ENCODE measurements at regions not wholly inside any gene's neighbourhood (a gene's known extent, or its start where the extent isn't known, plus 50 kb on each side); places are given as distances from the start of the nearest gene placed in this dataset.
"Not testable (repeated sequence)": the region's sequence is repeated elsewhere in the genome, so short reads cannot be mapped to it uniquely, and the experiment has no call there.

DNA sequence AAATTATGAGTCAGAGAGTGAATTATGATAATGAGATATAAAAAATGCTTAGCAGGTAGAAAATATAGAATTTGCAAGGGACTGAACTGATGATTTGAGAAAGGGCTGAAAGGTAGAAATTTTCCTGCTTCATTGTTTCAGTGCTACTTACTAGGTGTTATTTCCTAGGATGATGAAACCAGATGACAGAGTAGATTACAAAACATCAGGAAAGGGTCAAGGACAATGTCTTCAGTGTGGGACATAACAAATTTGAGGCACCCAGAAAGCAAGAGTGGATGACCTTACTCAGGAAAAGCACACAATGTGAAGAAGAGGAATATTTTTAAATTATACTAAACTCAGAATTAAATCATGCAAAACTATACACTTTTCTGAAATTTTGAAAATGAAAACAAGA lies 102.1 kb downstream of the SHCBP1 start:
- no peaks in the 10 kb centered on the region for H3K4me1 ChIP-seq
- peaks cover 0 to 13% of the 10 kb centered on the region in 2 donors for H3K9me3 ChIP-seq
- H3K36me3 ChIP-seq, result no peaks in the 10 kb centered on the region
- no peak overlapping the region for H3K27ac ChIP-seq
- ATAC-seq (no peak), DNase-seq (no peak)
- intact Hi-C loops (cut with DNase I), result no loop called here
- no peaks in the 10 kb centered on the region for H3K27me3 ChIP-seq
- no peak overlapping the region for H3K4me3 ChIP-seq
- TF ChIP-seq, protein P1, sequence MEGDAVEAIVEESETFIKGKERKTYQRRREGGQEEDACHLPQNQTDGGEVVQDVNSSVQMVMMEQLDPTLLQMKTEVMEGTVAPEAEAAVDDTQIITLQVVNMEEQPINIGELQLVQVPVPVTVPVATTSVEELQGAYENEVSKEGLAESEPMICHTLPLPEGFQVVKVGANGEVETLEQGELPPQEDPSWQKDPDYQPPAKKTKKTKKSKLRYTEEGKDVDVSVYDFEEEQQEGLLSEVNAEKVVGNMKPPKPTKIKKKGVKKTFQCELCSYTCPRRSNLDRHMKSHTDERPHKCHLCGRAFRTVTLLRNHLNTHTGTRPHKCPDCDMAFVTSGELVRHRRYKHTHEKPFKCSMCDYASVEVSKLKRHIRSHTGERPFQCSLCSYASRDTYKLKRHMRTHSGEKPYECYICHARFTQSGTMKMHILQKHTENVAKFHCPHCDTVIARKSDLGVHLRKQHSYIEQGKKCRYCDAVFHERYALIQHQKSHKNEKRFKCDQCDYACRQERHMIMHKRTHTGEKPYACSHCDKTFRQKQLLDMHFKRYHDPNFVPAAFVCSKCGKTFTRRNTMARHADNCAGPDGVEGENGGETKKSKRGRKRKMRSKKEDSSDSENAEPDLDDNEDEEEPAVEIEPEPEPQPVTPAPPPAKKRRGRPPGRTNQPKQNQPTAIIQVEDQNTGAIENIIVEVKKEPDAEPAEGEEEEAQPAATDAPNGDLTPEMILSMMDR (IDR thresholded peaks at IDR 0.05), result no peak

DNA sequence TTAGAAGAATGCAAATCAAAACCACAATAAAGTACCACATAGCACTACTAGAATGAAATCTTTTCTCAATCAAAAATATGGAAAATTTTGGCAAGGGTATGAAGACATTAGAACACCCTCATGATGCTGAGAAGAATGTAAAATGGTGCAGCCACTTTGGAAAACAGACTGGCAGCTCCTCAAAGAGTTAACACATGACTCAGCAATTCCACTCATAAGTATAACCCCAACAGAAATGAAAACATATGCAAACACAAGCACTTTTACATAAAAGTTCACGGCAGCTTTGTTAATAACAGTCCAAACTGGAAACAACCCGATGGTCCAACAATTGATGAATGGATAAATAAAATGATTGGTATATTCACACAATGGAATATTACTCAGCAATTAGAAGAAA lies 124.5 kb downstream of the SHCBP1 start:
- Histone ChIP-seq H3K36me3 (no peaks in the 10 kb centered on the region), H3K4me3 (no peak overlapping the region), H3K4me1 (no peaks in the 10 kb centered on the region), H3K27ac (no peak overlapping the region), H3K27me3 (no peaks in the 10 kb centered on the region), H3K9me3 (no peaks in the 10 kb centered on the region)
- ATAC-seq, result no peak
- no peak for DNase-seq
- intact Hi-C loops (cut with DNase I), result no loop called here
- TF ChIP-seq, protein P1 (IDR thresholded peaks at IDR 0.05), result no peak

DNA sequence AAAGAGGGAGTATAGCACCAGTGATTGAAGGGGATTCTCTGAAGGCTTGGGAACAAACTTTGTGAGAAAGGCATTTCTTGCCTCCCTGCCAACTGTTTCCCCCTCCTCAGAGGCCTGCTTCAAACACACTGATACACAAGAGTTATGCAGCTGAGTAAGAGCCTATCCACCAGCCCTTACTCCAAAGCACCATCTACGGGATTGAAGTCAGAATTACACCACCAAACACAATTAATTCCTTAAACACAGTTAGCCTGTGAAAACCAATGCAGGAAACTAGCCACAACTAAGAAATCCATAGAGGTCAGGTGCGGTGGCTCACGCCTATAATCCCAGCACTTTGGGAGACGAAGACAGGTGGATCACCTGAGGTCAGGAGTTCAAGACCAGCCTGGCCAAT lies 138.3 kb downstream of the SHCBP1 start:
- H3K4me3 ChIP-seq, result no peak overlapping the region
- TF ChIP-seq, protein P1 (IDR thresholded peaks at IDR 0.05), result no peak

DNA sequence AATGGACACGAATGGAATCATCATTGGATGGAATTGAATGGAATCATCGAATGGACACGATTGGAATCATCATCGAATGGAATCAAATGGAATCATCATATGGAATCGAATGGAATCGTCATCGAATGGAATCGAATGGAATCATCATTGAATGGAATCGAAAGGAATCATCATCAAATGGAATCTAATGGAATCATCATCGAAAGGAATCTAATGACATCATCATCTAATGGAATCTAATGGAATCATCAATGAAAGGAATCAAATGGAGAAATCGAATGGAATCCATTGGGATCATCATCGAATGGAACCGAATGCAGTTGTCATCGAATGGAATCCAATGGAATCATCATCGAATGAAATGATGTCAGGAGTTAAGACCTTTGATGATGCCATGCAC lies 154.9 kb downstream of the SHCBP1 start:
- intact Hi-C loops (cut with DNase I), result no loop called here
- no peaks in the 10 kb centered on the region for H3K27me3 ChIP-seq
- no peaks in the 10 kb centered on the region for H3K36me3 ChIP-seq
- peaks cover 0 to 57% of the 10 kb centered on the region in 2 donors for H3K9me3 ChIP-seq
- TF ChIP-seq, protein P1 (IDR thresholded peaks at IDR 0.05), result no peak
- H3K4me3 ChIP-seq, result no peak overlapping the region
- DNase-seq, result no peak
- H3K27ac ChIP-seq, result no peak overlapping the region
- ATAC-seq, result no peak
- no peaks in the 10 kb centered on the region for H3K4me1 ChIP-seq

More for the DNA sequence above, 138.3 kb downstream of the SHCBP1 start:
- Histone ChIP-seq H3K36me3 (no peaks in the 10 kb centered on the region), H3K27me3 (no peaks in the 10 kb centered on the region), H3K27ac (no peak overlapping the region), H3K9me3 (peaks cover 0 to 25% of the 10 kb centered on the region in 2 donors), H3K4me1 (no peaks in the 10 kb centered on the region)
- DNase-seq (no peak), ATAC-seq (no peak)
- intact Hi-C loops (cut with DNase I), result no loop called here

DNA sequence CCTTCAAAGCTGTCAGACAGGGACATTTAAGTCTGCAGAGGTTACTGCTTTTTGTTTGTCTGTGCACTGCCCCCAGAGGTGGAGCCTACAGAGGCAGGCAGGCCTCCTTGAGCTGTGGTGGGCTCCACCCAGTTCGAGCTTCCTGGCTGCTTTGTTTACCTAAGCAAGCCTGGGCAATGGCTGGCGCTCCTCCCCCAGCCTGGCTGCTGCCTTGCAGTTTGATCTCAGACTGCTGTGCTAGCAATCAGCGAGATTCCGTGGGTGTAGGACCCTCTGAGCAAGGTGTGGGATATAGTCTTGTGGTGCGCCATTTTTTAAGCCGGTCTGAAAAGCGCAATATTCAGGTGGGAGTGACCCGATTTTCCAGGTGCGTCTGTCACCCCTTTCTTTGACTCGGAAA lies 166.4 kb downstream of the SHCBP1 start:
- DNase-seq; ATAC-seq; H3K4me3 ChIP-seq; H3K27me3 ChIP-seq; H3K4me1 ChIP-seq; intact Hi-C loops (cut with DNase I); H3K36me3 ChIP-seq; H3K27ac ChIP-seq: not testable (repeated sequence)
- peaks cover 0 to 13% of the 10 kb centered on the region in 2 donors for H3K9me3 ChIP-seq
